ENCODE measurements at regions not wholly inside any gene's neighbourhood (a gene's known extent, or its start where the extent isn't known, plus 50 kb on each side); places are given as distances from the start of the nearest gene placed in this dataset.

DNA sequence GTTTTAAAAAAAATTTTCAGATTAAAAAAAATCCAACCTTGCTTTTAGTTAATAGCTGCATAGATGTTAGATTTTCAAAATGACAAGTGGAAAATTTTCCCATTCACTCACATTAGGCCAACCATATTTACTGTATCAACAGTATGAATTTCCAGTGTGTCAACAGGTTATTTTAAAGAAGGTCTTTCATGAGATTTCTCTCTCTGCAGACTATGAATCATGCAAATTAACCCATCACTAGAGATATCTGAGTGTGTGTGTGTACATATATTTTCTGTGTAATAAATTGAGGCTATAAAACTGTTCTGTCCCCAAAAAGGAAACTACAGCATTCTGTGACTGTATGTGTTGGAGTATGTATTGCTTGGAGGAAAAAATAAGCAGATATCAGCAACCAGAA is 305.6 kb downstream of the ARL4A start:
- TF ChIP-seq, protein P1, sequence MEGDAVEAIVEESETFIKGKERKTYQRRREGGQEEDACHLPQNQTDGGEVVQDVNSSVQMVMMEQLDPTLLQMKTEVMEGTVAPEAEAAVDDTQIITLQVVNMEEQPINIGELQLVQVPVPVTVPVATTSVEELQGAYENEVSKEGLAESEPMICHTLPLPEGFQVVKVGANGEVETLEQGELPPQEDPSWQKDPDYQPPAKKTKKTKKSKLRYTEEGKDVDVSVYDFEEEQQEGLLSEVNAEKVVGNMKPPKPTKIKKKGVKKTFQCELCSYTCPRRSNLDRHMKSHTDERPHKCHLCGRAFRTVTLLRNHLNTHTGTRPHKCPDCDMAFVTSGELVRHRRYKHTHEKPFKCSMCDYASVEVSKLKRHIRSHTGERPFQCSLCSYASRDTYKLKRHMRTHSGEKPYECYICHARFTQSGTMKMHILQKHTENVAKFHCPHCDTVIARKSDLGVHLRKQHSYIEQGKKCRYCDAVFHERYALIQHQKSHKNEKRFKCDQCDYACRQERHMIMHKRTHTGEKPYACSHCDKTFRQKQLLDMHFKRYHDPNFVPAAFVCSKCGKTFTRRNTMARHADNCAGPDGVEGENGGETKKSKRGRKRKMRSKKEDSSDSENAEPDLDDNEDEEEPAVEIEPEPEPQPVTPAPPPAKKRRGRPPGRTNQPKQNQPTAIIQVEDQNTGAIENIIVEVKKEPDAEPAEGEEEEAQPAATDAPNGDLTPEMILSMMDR (IDR thresholded peaks at IDR 0.05; ENCODE audit: control insufficient read depth, extremely low read depth, insufficient read depth): no peak
- no peak for DNase-seq (ENCODE audit: low read depth)
- H3K4me3 ChIP-seq (ENCODE audit: low read depth, low read length): no peak overlapping the region

- DNase-seq (ENCODE audit: low read depth): no peak
- TF ChIP-seq, protein P1 (IDR thresholded peaks at IDR 0.05; ENCODE audit: control insufficient read depth, extremely low read depth, insufficient read depth): no peak
- H3K4me3 ChIP-seq (ENCODE audit: low read depth, low read length): no peak overlapping the region
Observed at GRCh38 chr7:12995912-12996469, 308.6 kb downstream of the ARL4A start.

- TF ChIP-seq, protein P1 (IDR thresholded peaks at IDR 0.05; ENCODE audit: control insufficient read depth, extremely low read depth, insufficient read depth): no peak
- H3K4me3 ChIP-seq (ENCODE audit: low read depth, low read length): no peak overlapping the region
- no peak for DNase-seq (ENCODE audit: low read depth)
Observed at GRCh38 chr7:13007331-13007730, 319.9 kb downstream of the ARL4A start.

DNA sequence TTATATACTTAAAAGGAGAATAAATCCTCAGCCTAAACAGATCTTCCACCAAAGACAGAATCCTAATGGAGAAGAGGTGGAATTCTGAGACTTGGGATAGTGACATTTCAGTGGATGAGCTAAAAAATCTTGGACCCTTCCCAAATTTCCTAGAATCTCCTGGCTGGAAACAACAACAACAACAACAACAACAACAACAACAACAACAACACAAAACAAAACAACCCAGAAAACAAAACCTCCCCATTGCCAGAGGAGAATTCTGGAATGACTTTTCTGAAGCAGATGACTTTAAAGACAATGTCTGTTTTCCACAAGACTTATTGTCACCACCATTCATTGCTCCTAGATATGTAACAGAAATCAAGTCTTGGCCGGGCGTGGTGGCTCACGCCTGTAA is 322.1 kb downstream of the ARL4A start:
- DNase-seq (ENCODE audit: low read depth): no peak
- TF ChIP-seq, protein P1 (IDR thresholded peaks at IDR 0.05; ENCODE audit: control insufficient read depth, extremely low read depth, insufficient read depth): no peak
- H3K4me3 ChIP-seq (ENCODE audit: low read depth, low read length): no peak overlapping the region

DNA sequence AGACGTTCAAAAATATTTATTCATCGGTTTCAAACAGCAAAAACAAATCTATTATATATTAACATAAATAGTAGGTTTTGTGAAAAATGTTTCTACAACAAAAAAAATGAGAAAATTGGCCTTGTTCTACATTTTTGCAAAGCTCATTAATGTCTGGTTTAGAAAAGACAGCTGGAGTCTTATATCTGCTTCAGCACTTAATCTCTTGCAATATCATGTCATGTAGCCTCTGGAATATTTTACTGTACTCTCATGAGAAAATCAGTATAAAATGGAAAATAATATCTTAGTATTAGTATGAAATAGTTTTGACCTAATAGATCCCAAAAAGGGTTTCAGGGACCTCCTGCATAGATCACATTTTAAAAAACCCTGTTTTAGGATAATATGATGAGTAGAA is 326.6 kb downstream of the ARL4A start:
- H3K4me3 ChIP-seq (ENCODE audit: low read depth, low read length): no peak overlapping the region
- TF ChIP-seq, protein P1 (IDR thresholded peaks at IDR 0.05; ENCODE audit: control insufficient read depth, extremely low read depth, insufficient read depth): no peak
- DNase-seq (ENCODE audit: low read depth): no peak

GRCh38 chr7:13016036-13016581 is 328.7 kb downstream of the ARL4A start:
- TF ChIP-seq, protein P1 (IDR thresholded peaks at IDR 0.05; ENCODE audit: control insufficient read depth, extremely low read depth, insufficient read depth): no peak
- no peak overlapping the region for H3K4me3 ChIP-seq (ENCODE audit: low read depth, low read length)
- no peak for DNase-seq (ENCODE audit: low read depth)
